ENCODE measurements at regions not wholly inside any gene's neighbourhood (a gene's known extent, or its start where the extent isn't known, plus 50 kb on each side); places are given as distances from the start of the nearest gene placed in this dataset.

DNA sequence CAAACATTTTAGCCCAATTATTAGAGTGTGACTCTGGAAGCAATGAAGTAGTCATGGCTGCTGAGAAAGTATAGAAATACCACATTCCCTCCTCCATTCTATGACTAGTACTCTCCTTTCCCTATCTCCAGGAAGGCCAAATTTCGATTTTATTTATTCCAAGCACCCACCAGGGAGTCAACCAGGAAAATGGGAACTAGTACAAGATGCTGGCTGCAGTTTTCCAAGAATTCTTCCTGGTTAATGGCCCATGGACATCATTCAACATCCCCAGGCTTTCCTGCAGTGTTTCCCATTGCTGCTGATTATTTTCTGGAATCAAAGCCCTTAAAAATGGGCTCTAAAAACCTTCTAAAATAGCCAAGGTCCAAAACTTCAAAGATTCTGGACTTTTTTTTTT, 247.9 kb upstream of the STT3B start:
- in situ Hi-C loops (cut with MboI; ENCODE audit: low sequenced_read_pairs, unreplicated experiment): no loop called here
- no peak for DNase-seq (ENCODE audit: low spot score)
- TF ChIP-seq, protein P1, sequence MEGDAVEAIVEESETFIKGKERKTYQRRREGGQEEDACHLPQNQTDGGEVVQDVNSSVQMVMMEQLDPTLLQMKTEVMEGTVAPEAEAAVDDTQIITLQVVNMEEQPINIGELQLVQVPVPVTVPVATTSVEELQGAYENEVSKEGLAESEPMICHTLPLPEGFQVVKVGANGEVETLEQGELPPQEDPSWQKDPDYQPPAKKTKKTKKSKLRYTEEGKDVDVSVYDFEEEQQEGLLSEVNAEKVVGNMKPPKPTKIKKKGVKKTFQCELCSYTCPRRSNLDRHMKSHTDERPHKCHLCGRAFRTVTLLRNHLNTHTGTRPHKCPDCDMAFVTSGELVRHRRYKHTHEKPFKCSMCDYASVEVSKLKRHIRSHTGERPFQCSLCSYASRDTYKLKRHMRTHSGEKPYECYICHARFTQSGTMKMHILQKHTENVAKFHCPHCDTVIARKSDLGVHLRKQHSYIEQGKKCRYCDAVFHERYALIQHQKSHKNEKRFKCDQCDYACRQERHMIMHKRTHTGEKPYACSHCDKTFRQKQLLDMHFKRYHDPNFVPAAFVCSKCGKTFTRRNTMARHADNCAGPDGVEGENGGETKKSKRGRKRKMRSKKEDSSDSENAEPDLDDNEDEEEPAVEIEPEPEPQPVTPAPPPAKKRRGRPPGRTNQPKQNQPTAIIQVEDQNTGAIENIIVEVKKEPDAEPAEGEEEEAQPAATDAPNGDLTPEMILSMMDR (IDR thresholded peaks at IDR 0.05; ENCODE audit: borderline replicate concordance, control extremely low read depth, extremely low read depth, insufficient read depth, missing control alignments): no peak

DNA sequence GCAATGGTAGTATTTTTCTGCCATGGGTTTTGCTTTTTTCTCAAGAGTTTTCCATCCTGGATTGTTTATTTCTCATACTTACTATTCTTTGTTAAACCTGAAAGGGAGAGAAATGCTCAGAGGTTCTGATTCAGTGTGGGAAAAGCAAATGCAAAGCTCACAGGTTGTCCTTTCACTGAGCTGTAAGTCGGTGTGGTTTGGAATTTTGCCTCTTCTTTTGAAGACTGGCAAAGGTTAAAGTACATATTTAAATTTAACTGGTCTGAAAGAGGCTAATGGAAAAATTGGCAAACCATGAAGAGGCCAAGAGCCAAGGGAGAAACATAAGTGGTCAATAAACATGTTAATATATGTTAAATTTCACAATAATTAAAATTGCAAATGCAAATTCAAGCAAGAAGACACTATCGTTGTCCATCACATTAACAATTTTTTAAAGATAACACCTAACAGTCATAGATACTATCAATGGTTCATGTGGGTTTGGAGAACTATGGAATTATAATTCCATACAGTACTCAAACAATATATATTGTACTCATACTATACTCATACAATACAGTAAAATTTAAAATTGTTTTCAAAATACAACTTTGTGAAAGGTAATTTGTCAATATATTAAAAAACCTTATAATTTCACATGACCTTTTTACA, 246.8 kb upstream of the STT3B start:
- DNase-seq (ENCODE audit: low spot score): no peak
- TF ChIP-seq, protein P1 (IDR thresholded peaks at IDR 0.05; ENCODE audit: borderline replicate concordance, control extremely low read depth, extremely low read depth, insufficient read depth, missing control alignments): no peak
- in situ Hi-C loops (cut with MboI; ENCODE audit: low sequenced_read_pairs, unreplicated experiment): no loop called here

- in situ Hi-C loops (cut with MboI; ENCODE audit: low sequenced_read_pairs, unreplicated experiment): no loop called here
- no peak for DNase-seq (ENCODE audit: low spot score)
- TF ChIP-seq, protein P1 (IDR thresholded peaks at IDR 0.05; ENCODE audit: borderline replicate concordance, control extremely low read depth, extremely low read depth, insufficient read depth, missing control alignments): no peak
Observed at GRCh38 chr3:31288224-31288623, 244.5 kb upstream of the STT3B start.

DNA sequence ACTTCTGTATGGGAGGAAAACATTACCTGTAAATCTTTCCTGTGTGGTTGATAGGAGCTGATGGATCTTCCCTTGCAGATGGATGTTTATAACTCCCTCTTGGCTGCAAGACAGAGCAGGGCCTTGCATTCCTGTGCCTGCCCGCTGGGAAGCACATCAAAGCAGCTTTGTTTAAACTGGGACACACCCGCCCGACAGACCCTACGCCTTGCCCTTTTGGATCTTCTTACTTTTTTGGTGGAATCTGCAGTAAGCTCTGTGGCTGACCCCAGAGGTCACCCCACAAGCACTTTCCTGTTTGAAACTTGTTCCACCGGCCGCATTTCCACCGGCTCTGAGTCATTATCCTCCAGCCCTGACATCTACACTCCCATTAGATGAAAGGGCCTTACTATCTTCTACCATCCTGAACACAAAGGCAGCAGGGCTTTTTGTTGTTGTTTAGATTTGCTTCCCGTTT, 244.1 kb upstream of the STT3B start:
- DNase-seq (ENCODE audit: low spot score): no peak
- in situ Hi-C loops (cut with MboI; ENCODE audit: low sequenced_read_pairs, unreplicated experiment): no loop called here
- TF ChIP-seq, protein P1 (IDR thresholded peaks at IDR 0.05; ENCODE audit: borderline replicate concordance, control extremely low read depth, extremely low read depth, insufficient read depth, missing control alignments): no peak

- in situ Hi-C loops (cut with MboI; ENCODE audit: low sequenced_read_pairs, unreplicated experiment): no loop called here
- TF ChIP-seq, protein P1 (IDR thresholded peaks at IDR 0.05; ENCODE audit: borderline replicate concordance, control extremely low read depth, extremely low read depth, insufficient read depth, missing control alignments): no peak
- DNase-seq (ENCODE audit: low spot score): no peak
Observed at GRCh38 chr3:31289584-31289983, 243.1 kb upstream of the STT3B start.

DNA sequence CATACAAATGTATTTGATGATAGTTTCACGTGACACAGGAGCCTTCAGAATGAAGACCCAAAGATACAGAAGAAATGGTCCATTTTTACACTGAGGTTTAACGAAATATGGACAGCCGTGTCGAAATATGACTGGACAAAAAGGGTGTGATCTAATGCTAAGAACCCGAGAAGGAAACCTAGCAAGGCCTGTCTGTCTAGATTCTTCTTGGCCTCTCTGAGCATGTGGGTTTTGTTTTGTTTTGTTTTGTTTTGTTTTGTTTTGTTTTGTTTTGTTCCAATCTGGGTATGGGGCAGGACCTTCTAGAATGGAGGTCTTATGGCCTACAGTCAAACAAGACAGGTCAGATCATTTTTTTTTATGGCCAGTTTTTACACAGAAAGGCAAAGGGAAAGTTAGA, 242.7 kb upstream of the STT3B start:
- TF ChIP-seq, protein P1 (IDR thresholded peaks at IDR 0.05; ENCODE audit: borderline replicate concordance, control extremely low read depth, extremely low read depth, insufficient read depth, missing control alignments): no peak
- in situ Hi-C loops (cut with MboI; ENCODE audit: low sequenced_read_pairs, unreplicated experiment): no loop called here
- no peak for DNase-seq (ENCODE audit: low spot score)

All from GM13976 (cell line).